ENCODE measurements at regions not wholly inside any gene's neighbourhood (a gene's known extent, or its start where the extent isn't known, plus 50 kb on each side); places are given as distances from the start of the nearest gene placed in this dataset.

DNA sequence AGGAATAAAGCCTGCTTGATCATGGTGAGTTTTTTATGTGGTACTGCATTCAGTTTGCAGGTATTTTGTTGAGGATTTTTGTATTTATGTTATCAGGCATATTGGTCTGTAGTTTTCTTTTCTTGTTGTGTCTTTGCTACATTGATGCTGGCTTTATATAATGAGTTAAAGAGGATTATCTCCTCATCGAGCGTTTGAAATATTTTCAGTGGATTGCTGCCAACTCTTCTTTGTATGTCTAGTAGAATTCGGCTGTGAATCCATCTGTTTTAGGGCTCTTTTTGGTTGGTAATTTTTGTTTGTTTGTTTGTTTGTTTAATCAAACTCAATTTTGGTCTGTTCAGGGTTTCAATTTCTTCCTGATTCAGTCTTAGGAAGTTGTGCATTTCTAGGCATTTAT is 758.4 kb downstream of the KCNA4 start:
- Histone ChIP-seq H3K4me1 (ENCODE audit: control insufficient read depth in 5 of 5, insufficient read depth in 5 of 5, low read length in 5 of 5) (no peaks in the 10 kb centered on the region), H3K27ac (ENCODE audit: low read depth, low read length) (no peak overlapping the region), H3K27me3 (ENCODE audit: control insufficient read depth in 5 of 5, insufficient read depth in 4 of 5, low read length in 5 of 5) (no peaks in the 10 kb centered on the region), H3K36me3 (ENCODE audit: control insufficient read depth in 5 of 5, insufficient read depth in 5 of 5, low read length in 5 of 5) (no peaks in the 10 kb centered on the region), H3K9me3 (ENCODE audit: control insufficient read depth in 5 of 5, low read length in 5 of 5) (no peaks in the 10 kb centered on the region), H3K9ac (ENCODE audit: low read length in 5 of 5) (no peak overlapping the region), H3K4me3 (ENCODE audit: low read depth in 1 of 5, low read length in 5 of 5) (no peak overlapping the region)

GRCh38 chr11:29256580-29256979 is 760.2 kb downstream of the KCNA4 start:
- H3K36me3 ChIP-seq (ENCODE audit: control insufficient read depth in 5 of 5, insufficient read depth in 5 of 5, low read length in 5 of 5) = no peaks in the 10 kb centered on the region
- no peak overlapping the region for H3K27ac ChIP-seq (ENCODE audit: low read depth, low read length)
- H3K27me3 ChIP-seq (ENCODE audit: control insufficient read depth in 5 of 5, insufficient read depth in 4 of 5, low read length in 5 of 5) = no peaks in the 10 kb centered on the region
- H3K4me3 ChIP-seq (ENCODE audit: low read depth in 1 of 5, low read length in 5 of 5) = no peak overlapping the region
- no peak overlapping the region for H3K9ac ChIP-seq (ENCODE audit: low read length in 5 of 5)
- H3K4me1 ChIP-seq (ENCODE audit: control insufficient read depth in 5 of 5, insufficient read depth in 5 of 5, low read length in 5 of 5) = no peaks in the 10 kb centered on the region
- no peaks in the 10 kb centered on the region for H3K9me3 ChIP-seq (ENCODE audit: control insufficient read depth in 5 of 5, low read length in 5 of 5)

DNA sequence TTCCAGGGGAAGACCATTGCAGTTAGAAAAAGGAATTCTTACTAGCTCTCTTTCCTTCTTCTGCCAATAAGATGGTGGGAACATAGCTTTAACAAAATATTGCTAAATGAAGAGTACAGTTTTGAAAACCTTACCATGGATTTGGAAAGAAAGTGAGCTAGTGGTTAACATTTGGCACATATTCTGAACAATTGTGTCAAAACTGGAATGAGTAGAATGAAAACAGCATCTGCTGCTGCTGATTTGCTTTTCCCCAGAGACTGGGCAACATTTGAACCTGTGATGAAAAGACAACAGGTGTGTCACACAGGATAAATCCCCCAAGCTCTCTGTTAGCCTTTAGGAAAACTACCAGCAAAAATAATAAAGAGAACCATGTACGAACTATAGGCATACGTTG is 761.4 kb downstream of the KCNA4 start:
- Histone ChIP-seq H3K4me1 (ENCODE audit: control insufficient read depth in 5 of 5, insufficient read depth in 5 of 5, low read length in 5 of 5) (no peaks in the 10 kb centered on the region), H3K36me3 (ENCODE audit: control insufficient read depth in 5 of 5, insufficient read depth in 5 of 5, low read length in 5 of 5) (no peaks in the 10 kb centered on the region), H3K27ac (ENCODE audit: low read depth, low read length) (no peak overlapping the region), H3K27me3 (ENCODE audit: control insufficient read depth in 5 of 5, insufficient read depth in 4 of 5, low read length in 5 of 5) (no peaks in the 10 kb centered on the region), H3K4me3 (ENCODE audit: low read depth in 1 of 5, low read length in 5 of 5) (no peak overlapping the region), H3K9ac (ENCODE audit: low read length in 5 of 5) (no peak overlapping the region), H3K9me3 (ENCODE audit: control insufficient read depth in 5 of 5, low read length in 5 of 5) (no peaks in the 10 kb centered on the region)

DNA sequence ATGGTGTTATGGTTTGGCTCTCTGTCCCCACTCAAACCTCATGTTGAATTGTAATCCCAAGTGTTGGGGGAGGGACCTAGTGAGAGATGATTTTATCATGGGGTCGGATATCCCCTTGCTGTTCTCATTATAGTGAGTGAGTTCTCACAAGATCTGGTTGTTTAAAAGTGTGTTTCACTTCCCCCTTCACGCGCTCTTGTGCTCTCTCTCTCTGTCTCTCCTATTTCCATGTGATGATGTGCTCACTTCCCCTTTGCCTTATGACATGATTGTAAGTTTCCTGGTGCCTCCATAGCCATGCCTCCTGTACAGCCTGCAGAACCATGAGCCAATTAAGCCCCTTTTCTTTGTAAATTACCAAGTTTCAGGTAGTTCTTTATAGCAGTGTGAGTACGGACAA is 765.1 kb downstream of the KCNA4 start:
- no peak overlapping the region for H3K4me3 ChIP-seq (ENCODE audit: low read depth in 1 of 5, low read length in 5 of 5)
- no peaks in the 10 kb centered on the region for H3K27me3 ChIP-seq (ENCODE audit: control insufficient read depth in 5 of 5, insufficient read depth in 4 of 5, low read length in 5 of 5)
- no peaks in the 10 kb centered on the region for H3K36me3 ChIP-seq (ENCODE audit: control insufficient read depth in 5 of 5, insufficient read depth in 5 of 5, low read length in 5 of 5)
- H3K9me3 ChIP-seq (ENCODE audit: control insufficient read depth in 5 of 5, low read length in 5 of 5) = no peaks in the 10 kb centered on the region
- H3K9ac ChIP-seq (ENCODE audit: low read length in 5 of 5) = no peak overlapping the region
- no peak overlapping the region for H3K27ac ChIP-seq (ENCODE audit: low read depth, low read length)
- H3K4me1 ChIP-seq (ENCODE audit: control insufficient read depth in 5 of 5, insufficient read depth in 5 of 5, low read length in 5 of 5) = no peaks in the 10 kb centered on the region

DNA sequence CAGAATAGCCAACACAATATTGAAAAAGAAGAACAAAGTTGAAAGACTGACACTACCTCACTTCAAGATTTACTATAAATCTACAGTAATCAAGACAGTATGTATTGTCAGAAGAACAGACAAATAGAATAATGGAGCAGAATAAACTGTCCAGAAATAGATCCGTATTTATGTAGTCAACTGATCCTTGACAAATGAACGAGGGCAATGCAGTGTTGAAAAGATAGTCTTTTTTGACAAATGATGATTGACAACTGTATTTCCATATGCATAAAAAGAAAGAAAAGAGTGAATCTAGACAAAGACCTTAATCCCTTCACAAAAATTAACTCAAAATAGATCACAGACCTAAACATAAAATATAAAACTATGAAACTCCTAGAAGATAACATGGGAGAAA is 767.1 kb downstream of the KCNA4 start:
- no peaks in the 10 kb centered on the region for H3K36me3 ChIP-seq (ENCODE audit: control insufficient read depth in 5 of 5, insufficient read depth in 5 of 5, low read length in 5 of 5)
- no peak overlapping the region for H3K27ac ChIP-seq (ENCODE audit: low read depth, low read length)
- H3K9me3 ChIP-seq (ENCODE audit: control insufficient read depth in 5 of 5, low read length in 5 of 5) = no peaks in the 10 kb centered on the region
- no peak overlapping the region for H3K4me3 ChIP-seq (ENCODE audit: low read depth in 1 of 5, low read length in 5 of 5)
- no peaks in the 10 kb centered on the region for H3K27me3 ChIP-seq (ENCODE audit: control insufficient read depth in 5 of 5, insufficient read depth in 4 of 5, low read length in 5 of 5)
- H3K9ac ChIP-seq (ENCODE audit: low read length in 5 of 5) = no peak overlapping the region
- H3K4me1 ChIP-seq (ENCODE audit: control insufficient read depth in 5 of 5, insufficient read depth in 5 of 5, low read length in 5 of 5) = no peaks in the 10 kb centered on the region

- no peaks in the 10 kb centered on the region for H3K9me3 ChIP-seq (ENCODE audit: control insufficient read depth in 5 of 5, low read length in 5 of 5)
- no peaks in the 10 kb centered on the region for H3K4me1 ChIP-seq (ENCODE audit: control insufficient read depth in 5 of 5, insufficient read depth in 5 of 5, low read length in 5 of 5)
- no peaks in the 10 kb centered on the region for H3K36me3 ChIP-seq (ENCODE audit: control insufficient read depth in 5 of 5, insufficient read depth in 5 of 5, low read length in 5 of 5)
- H3K27ac ChIP-seq (ENCODE audit: low read depth, low read length) = no peak overlapping the region
- no peak overlapping the region for H3K9ac ChIP-seq (ENCODE audit: low read length in 5 of 5)
- H3K27me3 ChIP-seq (ENCODE audit: control insufficient read depth in 5 of 5, insufficient read depth in 4 of 5, low read length in 5 of 5) = no peaks in the 10 kb centered on the region
- H3K4me3 ChIP-seq (ENCODE audit: low read depth in 1 of 5, low read length in 5 of 5) = no peak overlapping the region
Measured at GRCh38 chr11:29244355-29244754, 772.5 kb downstream of the KCNA4 start.

- Histone ChIP-seq H3K27ac (ENCODE audit: low read depth, low read length) (no peak overlapping the region), H3K9ac (ENCODE audit: low read length in 5 of 5) (no peak overlapping the region), H3K27me3 (ENCODE audit: control insufficient read depth in 5 of 5, insufficient read depth in 4 of 5, low read length in 5 of 5) (no peaks in the 10 kb centered on the region), H3K36me3 (ENCODE audit: control insufficient read depth in 5 of 5, insufficient read depth in 5 of 5, low read length in 5 of 5) (no peaks in the 10 kb centered on the region), H3K4me3 (ENCODE audit: low read depth in 1 of 5, low read length in 5 of 5) (no peak overlapping the region), H3K9me3 (ENCODE audit: control insufficient read depth in 5 of 5, low read length in 5 of 5) (no peaks in the 10 kb centered on the region), H3K4me1 (ENCODE audit: control insufficient read depth in 5 of 5, insufficient read depth in 5 of 5, low read length in 5 of 5) (no peaks in the 10 kb centered on the region)
Measured at GRCh38 chr11:29243616-29244015, 773.2 kb downstream of the KCNA4 start.

- Histone ChIP-seq H3K36me3 (ENCODE audit: control insufficient read depth in 5 of 5, insufficient read depth in 5 of 5, low read length in 5 of 5) (no peaks in the 10 kb centered on the region), H3K4me1 (ENCODE audit: control insufficient read depth in 5 of 5, insufficient read depth in 5 of 5, low read length in 5 of 5) (no peaks in the 10 kb centered on the region), H3K27ac (ENCODE audit: low read depth, low read length) (no peak overlapping the region), H3K4me3 (ENCODE audit: low read depth in 1 of 5, low read length in 5 of 5) (no peak overlapping the region), H3K27me3 (ENCODE audit: control insufficient read depth in 5 of 5, insufficient read depth in 4 of 5, low read length in 5 of 5) (no peaks in the 10 kb centered on the region), H3K9me3 (ENCODE audit: control insufficient read depth in 5 of 5, low read length in 5 of 5) (no peaks in the 10 kb centered on the region), H3K9ac (ENCODE audit: low read length in 5 of 5) (no peak overlapping the region)
Measured at GRCh38 chr11:29231991-29232390, 784.8 kb downstream of the KCNA4 start.

- no peaks in the 10 kb centered on the region for H3K9me3 ChIP-seq (ENCODE audit: control insufficient read depth in 5 of 5, low read length in 5 of 5)
Measured at GRCh38 chr11:29231586-29231985, 785.2 kb downstream of the KCNA4 start.

GRCh38 chr11:29227811-29228210 is 789.0 kb downstream of the KCNA4 start:
- H3K27me3 ChIP-seq (ENCODE audit: control insufficient read depth in 5 of 5, insufficient read depth in 4 of 5, low read length in 5 of 5) = no peaks in the 10 kb centered on the region
- no peak overlapping the region for H3K27ac ChIP-seq (ENCODE audit: low read depth, low read length)
- H3K9ac ChIP-seq (ENCODE audit: low read length in 5 of 5) = no peak overlapping the region
- H3K4me1 ChIP-seq (ENCODE audit: control insufficient read depth in 5 of 5, insufficient read depth in 5 of 5, low read length in 5 of 5) = no peaks in the 10 kb centered on the region
- H3K4me3 ChIP-seq (ENCODE audit: low read depth in 1 of 5, low read length in 5 of 5) = no peak overlapping the region
- peaks cover 0 to 5% (median 0%) of the 10 kb centered on the region in 5 donors for H3K9me3 ChIP-seq (ENCODE audit: control insufficient read depth in 5 of 5, low read length in 5 of 5)
- no peaks in the 10 kb centered on the region for H3K36me3 ChIP-seq (ENCODE audit: control insufficient read depth in 5 of 5, insufficient read depth in 5 of 5, low read length in 5 of 5)

More at GRCh38 chr11:29231586-29231985, 785.2 kb downstream of the KCNA4 start:
- no peaks in the 10 kb centered on the region for H3K4me1 ChIP-seq (ENCODE audit: control insufficient read depth in 5 of 5, insufficient read depth in 5 of 5, low read length in 5 of 5)
- H3K36me3 ChIP-seq (ENCODE audit: control insufficient read depth in 5 of 5, insufficient read depth in 5 of 5, low read length in 5 of 5) = no peaks in the 10 kb centered on the region
- H3K4me3 ChIP-seq (ENCODE audit: low read depth in 1 of 5, low read length in 5 of 5) = no peak overlapping the region
- no peak overlapping the region for H3K27ac ChIP-seq (ENCODE audit: low read depth, low read length)
- H3K9ac ChIP-seq (ENCODE audit: low read length in 5 of 5) = no peak overlapping the region
- no peaks in the 10 kb centered on the region for H3K27me3 ChIP-seq (ENCODE audit: control insufficient read depth in 5 of 5, insufficient read depth in 4 of 5, low read length in 5 of 5)

- no peak overlapping the region for H3K9ac ChIP-seq (ENCODE audit: low read length in 5 of 5)
- peaks cover 0 to 5% (median 3%) of the 10 kb centered on the region in 5 donors for H3K9me3 ChIP-seq (ENCODE audit: control insufficient read depth in 5 of 5, low read length in 5 of 5)
- no peaks in the 10 kb centered on the region for H3K36me3 ChIP-seq (ENCODE audit: control insufficient read depth in 5 of 5, insufficient read depth in 5 of 5, low read length in 5 of 5)
- no peak overlapping the region for H3K4me3 ChIP-seq (ENCODE audit: low read depth in 1 of 5, low read length in 5 of 5)
- H3K27me3 ChIP-seq (ENCODE audit: control insufficient read depth in 5 of 5, insufficient read depth in 4 of 5, low read length in 5 of 5) = no peaks in the 10 kb centered on the region
- H3K4me1 ChIP-seq (ENCODE audit: control insufficient read depth in 5 of 5, insufficient read depth in 5 of 5, low read length in 5 of 5) = no peaks in the 10 kb centered on the region
- no peak overlapping the region for H3K27ac ChIP-seq (ENCODE audit: low read depth, low read length)
Measured at GRCh38 chr11:29224739-29225384, 792.0 kb downstream of the KCNA4 start.

Measured in subcutaneous abdominal adipose tissue (tissue), 5 donors.